ENCODE measurements at regions not wholly inside any gene's neighbourhood (a gene's known extent, or its start where the extent isn't known, plus 50 kb on each side); places are given as distances from the start of the nearest gene placed in this dataset.

DNA sequence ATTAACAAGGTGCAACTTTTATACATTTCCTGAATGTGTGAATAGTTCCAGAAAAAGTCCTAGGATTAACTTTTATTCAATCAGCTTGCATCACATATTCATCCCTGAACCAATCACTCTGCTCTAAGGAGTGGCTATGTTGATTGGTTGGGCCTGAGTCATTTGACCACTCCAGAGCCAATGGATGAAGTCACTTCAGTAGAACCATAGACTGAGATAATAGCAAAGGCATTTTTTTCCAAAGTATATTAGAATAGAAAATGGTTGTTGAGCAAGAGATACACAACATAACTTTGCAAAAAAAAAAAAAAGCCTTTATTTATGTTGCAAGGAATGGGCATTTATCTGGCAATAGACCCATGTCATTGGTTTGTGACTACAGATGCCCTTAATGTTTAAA lies 55.5 kb upstream of the AGTR1 start:
- no peak for DNase-seq
- no peaks in the 10 kb centered on the region for H3K9me3 ChIP-seq
- H3K4me1 ChIP-seq: peaks cover 0 to 19% (median 0%) of the 10 kb centered on the region in 12 donors
- no peak for TF ChIP-seq POLR2A (IDR thresholded peaks at IDR 0.05)
- TF ChIP-seq, protein P1, sequence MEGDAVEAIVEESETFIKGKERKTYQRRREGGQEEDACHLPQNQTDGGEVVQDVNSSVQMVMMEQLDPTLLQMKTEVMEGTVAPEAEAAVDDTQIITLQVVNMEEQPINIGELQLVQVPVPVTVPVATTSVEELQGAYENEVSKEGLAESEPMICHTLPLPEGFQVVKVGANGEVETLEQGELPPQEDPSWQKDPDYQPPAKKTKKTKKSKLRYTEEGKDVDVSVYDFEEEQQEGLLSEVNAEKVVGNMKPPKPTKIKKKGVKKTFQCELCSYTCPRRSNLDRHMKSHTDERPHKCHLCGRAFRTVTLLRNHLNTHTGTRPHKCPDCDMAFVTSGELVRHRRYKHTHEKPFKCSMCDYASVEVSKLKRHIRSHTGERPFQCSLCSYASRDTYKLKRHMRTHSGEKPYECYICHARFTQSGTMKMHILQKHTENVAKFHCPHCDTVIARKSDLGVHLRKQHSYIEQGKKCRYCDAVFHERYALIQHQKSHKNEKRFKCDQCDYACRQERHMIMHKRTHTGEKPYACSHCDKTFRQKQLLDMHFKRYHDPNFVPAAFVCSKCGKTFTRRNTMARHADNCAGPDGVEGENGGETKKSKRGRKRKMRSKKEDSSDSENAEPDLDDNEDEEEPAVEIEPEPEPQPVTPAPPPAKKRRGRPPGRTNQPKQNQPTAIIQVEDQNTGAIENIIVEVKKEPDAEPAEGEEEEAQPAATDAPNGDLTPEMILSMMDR (IDR thresholded peaks at IDR 0.05): no peak
- H3K4me3 ChIP-seq: no peak overlapping the region
- no peaks in the 10 kb centered on the region for H3K27me3 ChIP-seq
- ATAC-seq: no peak
- intact Hi-C loops (cut with DNase I): no loop called here
- H3K27ac ChIP-seq: peak overlapping the region in 2 of 12 donors; percentile 41 to 63
- no peaks in the 10 kb centered on the region for H3K36me3 ChIP-seq

DNA sequence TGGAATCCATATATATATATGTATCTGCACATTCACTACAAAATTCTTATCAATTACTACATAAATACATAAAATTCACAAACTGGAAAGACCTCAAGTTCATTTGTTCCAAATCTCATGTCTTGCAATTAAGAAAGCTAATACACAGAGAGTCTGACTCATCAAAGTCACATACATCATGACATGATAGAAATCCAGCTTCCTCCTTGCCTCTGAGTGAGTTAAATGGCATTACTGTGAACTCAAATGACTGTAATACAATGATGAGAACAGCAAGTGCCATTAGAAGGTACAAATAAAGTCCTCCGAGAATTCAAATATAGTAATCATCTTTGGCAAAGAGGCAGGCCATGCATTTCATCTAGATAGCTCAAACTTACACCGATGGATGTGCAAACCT lies 55.1 kb upstream of the AGTR1 start:
- Histone ChIP-seq H3K9me3 (no peaks in the 10 kb centered on the region), H3K27me3 (no peaks in the 10 kb centered on the region), H3K36me3 (no peaks in the 10 kb centered on the region), H3K27ac (peak overlapping the region in 7 of 12 donors; percentile 19 to 63 (median 37)), H3K4me1 (peaks cover 0 to 19% (median 0%) of the 10 kb centered on the region in 12 donors), H3K4me3 (no peak overlapping the region)
- 57 to 80% (median 72%) methylated on average over 2 of the region's 2 CpGs for WGBS, 4 donors
- TF ChIP-seq, protein P1 (IDR thresholded peaks at IDR 0.05): no peak
- TF ChIP-seq POLR2A (IDR thresholded peaks at IDR 0.05): no peak
- intact Hi-C loops (cut with DNase I): no loop called here
- ATAC-seq: peak in 1 of 4 donors; percentile 29
- DNase-seq: no peak

DNA sequence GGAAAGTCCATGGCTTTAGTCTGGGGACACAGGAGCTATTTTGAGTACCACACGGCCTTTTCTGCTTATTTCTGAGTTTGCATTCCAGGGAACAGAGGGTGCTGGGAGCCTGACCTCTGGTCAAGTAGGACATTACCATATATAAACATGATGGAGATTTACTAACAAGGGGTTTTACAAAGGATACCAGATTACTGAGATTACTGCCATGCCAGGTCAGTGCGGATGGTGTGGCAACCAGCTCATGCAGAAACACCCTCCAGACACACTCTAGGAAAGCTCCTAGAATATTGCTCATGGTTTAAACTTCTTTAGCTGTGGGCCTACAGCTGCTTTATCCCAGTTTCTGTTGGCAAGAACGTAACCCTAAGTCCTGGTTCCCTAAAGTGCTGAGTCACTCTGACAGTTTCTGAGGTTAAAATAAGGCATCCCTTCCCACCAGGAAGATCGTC lies 54.3 kb upstream of the AGTR1 start:
- Histone ChIP-seq H3K27ac (peak overlapping the region in 8 of 12 donors; percentile 7 to 63 (median 38)), H3K27me3 (no peaks in the 10 kb centered on the region), H3K4me3 (no peak overlapping the region), H3K36me3 (no peaks in the 10 kb centered on the region), H3K9me3 (no peaks in the 10 kb centered on the region), H3K4me1 (peaks cover 0 to 23% (median 0%) of the 10 kb centered on the region in 12 donors)
- DNase-seq (no peak), ATAC-seq (peak in 3 of 4 donors; percentile 50 to 76 (median 55))
- TF ChIP-seq, protein P1 (IDR thresholded peaks at IDR 0.05): no peak
- WGBS, 4 donors: 47 to 52% (median 49%) methylated on average over 4 of the region's 4 CpGs
- intact Hi-C loops (cut with DNase I): no loop called here

DNA sequence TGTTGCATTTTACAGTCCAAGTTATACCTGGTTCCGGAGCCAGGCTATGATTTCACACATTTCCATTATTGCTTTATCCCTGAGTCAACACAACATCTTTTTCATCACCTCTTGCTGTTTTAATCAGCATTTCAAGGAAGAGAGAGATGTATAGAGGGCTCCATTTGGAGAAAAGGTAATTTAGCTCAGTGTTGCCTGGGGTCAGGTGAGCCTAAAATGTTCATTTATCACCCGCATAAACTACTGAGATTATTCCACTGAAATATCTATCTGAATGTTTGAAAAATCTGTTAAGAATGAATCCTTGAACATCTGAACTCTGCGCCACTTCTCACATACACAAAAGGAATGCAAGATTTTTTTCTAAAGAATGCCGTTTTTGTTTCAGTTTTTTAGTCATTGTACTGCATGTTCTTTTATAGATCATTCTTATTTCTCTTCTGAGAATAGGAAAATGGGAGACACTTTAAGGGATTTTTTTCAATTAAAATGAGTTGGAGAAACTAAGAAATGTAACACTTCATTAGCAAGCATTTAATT lies 51.5 kb upstream of the AGTR1 start:
- intact Hi-C loops (cut with DNase I): no loop called here
- H3K27ac ChIP-seq: no peak overlapping the region
- no peak overlapping the region for H3K4me3 ChIP-seq
- no peaks in the 10 kb centered on the region for H3K27me3 ChIP-seq
- H3K4me1 ChIP-seq: peaks cover 0 to 34% (median 0%) of the 10 kb centered on the region in 12 donors
- H3K9me3 ChIP-seq: no peaks in the 10 kb centered on the region
- TF ChIP-seq POLR2A (IDR thresholded peaks at IDR 0.05): no peak
- TF ChIP-seq, protein P1 (IDR thresholded peaks at IDR 0.05): no peak
- DNase-seq (no peak), ATAC-seq (no peak)
- WGBS, 4 donors: 84 to 88% (median 87%) methylated on average over 4 of the region's 4 CpGs
- no peaks in the 10 kb centered on the region for H3K36me3 ChIP-seq
